ENCODE measurements at regions not wholly inside any gene's neighbourhood (a gene's known extent, or its start where the extent isn't known, plus 50 kb on each side); places are given as distances from the start of the nearest gene placed in this dataset.

DNA sequence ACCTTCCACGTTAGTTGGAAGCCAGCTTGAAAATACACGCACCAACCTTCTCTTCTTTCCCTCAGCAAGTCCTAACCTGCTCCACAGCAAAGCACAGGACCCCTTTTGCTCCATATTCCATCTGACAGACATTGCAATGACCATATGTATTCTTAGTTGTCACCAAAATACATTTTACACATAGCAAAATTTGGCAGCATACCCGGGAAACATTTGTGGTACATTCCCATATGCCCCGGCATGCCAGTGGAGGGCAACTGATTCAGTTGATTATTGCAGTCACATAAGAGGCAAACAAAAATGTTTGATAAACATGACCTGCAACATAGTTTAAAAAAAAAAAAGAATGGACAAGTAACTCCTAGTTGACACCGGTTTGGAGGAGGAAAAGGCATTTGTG, 202.1 kb upstream of the UBE2E3 start:
- TF ChIP-seq POLR2A (IDR thresholded peaks at IDR 0.05) (no peak), POLR2AphosphoS5 (IDR thresholded peaks at IDR 0.05) (no peak)
- TF ChIP-seq, protein P1, sequence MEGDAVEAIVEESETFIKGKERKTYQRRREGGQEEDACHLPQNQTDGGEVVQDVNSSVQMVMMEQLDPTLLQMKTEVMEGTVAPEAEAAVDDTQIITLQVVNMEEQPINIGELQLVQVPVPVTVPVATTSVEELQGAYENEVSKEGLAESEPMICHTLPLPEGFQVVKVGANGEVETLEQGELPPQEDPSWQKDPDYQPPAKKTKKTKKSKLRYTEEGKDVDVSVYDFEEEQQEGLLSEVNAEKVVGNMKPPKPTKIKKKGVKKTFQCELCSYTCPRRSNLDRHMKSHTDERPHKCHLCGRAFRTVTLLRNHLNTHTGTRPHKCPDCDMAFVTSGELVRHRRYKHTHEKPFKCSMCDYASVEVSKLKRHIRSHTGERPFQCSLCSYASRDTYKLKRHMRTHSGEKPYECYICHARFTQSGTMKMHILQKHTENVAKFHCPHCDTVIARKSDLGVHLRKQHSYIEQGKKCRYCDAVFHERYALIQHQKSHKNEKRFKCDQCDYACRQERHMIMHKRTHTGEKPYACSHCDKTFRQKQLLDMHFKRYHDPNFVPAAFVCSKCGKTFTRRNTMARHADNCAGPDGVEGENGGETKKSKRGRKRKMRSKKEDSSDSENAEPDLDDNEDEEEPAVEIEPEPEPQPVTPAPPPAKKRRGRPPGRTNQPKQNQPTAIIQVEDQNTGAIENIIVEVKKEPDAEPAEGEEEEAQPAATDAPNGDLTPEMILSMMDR (IDR thresholded peaks at IDR 0.05 in 8 of 11, conservative IDR thresholded peaks at IDR 0.05 in 3 of 11) = no peak

Data from spleen (tissue), 7 donors.